ENCODE measurements at regions not wholly inside any gene's neighbourhood (a gene's known extent, or its start where the extent isn't known, plus 50 kb on each side); places are given as distances from the start of the nearest gene placed in this dataset.

- no peaks in the 10 kb centered on the region for H3K4me1 ChIP-seq (ENCODE audit: control insufficient read depth, low read length)
These were observed 210.3 kb downstream of the SP3 start for GRCh38 chr2:173754837-173755236.

GRCh38 chr2:173755798-173756197 lies 209.4 kb downstream of the SP3 start:
- Histone ChIP-seq H3K79me2 (ENCODE audit: control insufficient read depth, low read length) (no peaks in the 10 kb centered on the region), H3K27ac (ENCODE audit: low read depth, low read length) (no peak overlapping the region), H3K9me2 (replicated peaks; ENCODE audit: control insufficient read depth, low read length) (no peaks in the 10 kb centered on the region), H3K27me3 (ENCODE audit: control insufficient read depth, low read length) (no peaks in the 10 kb centered on the region; the same call in 1 of the 2 replicates), H4K20me1 (ENCODE audit: control insufficient read depth, insufficient read depth, low read depth, low read length) (no peaks in the 10 kb centered on the region), H3K9me3 (ENCODE audit: control insufficient read depth, insufficient read depth, low read length) (no peaks in the 10 kb centered on the region), H3K4me2 (ENCODE audit: low read length) (no peak overlapping the region), H3K36me3 (ENCODE audit: control insufficient read depth, low read length) (no peaks in the 10 kb centered on the region), H3F3A (ENCODE audit: control insufficient read depth, insufficient read depth) (no peaks in the 10 kb centered on the region), H3K4me3 (ENCODE audit: low read length) (no peak overlapping the region), H3K4me1 (ENCODE audit: control insufficient read depth, low read length) (no peaks in the 10 kb centered on the region)
- TF ChIP-seq, protein P1, sequence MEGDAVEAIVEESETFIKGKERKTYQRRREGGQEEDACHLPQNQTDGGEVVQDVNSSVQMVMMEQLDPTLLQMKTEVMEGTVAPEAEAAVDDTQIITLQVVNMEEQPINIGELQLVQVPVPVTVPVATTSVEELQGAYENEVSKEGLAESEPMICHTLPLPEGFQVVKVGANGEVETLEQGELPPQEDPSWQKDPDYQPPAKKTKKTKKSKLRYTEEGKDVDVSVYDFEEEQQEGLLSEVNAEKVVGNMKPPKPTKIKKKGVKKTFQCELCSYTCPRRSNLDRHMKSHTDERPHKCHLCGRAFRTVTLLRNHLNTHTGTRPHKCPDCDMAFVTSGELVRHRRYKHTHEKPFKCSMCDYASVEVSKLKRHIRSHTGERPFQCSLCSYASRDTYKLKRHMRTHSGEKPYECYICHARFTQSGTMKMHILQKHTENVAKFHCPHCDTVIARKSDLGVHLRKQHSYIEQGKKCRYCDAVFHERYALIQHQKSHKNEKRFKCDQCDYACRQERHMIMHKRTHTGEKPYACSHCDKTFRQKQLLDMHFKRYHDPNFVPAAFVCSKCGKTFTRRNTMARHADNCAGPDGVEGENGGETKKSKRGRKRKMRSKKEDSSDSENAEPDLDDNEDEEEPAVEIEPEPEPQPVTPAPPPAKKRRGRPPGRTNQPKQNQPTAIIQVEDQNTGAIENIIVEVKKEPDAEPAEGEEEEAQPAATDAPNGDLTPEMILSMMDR (IDR thresholded peaks at IDR 0.05; ENCODE audit: low read depth, low read length, poor library complexity, severe bottlenecking): no peak
- no peak for TF ChIP-seq EZH2phosphoT487 (IDR thresholded peaks at IDR 0.05; ENCODE audit: borderline replicate concordance, low read length)

More at GRCh38 chr2:173754837-173755236, 210.3 kb downstream of the SP3 start:
- Histone ChIP-seq H3F3A (ENCODE audit: control insufficient read depth, insufficient read depth) (no peaks in the 10 kb centered on the region), H3K4me3 (ENCODE audit: low read length) (no peak overlapping the region), H3K79me2 (ENCODE audit: control insufficient read depth, low read length) (no peaks in the 10 kb centered on the region), H3K4me2 (ENCODE audit: low read length) (no peak overlapping the region), H4K20me1 (ENCODE audit: control insufficient read depth, insufficient read depth, low read depth, low read length) (no peaks in the 10 kb centered on the region), H3K27me3 (ENCODE audit: control insufficient read depth, low read length) (no peaks in the 10 kb centered on the region; the same call in 1 of the 2 replicates), H3K9me2 (replicated peaks; ENCODE audit: control insufficient read depth, low read length) (no peaks in the 10 kb centered on the region), H3K9me3 (ENCODE audit: control insufficient read depth, insufficient read depth, low read length) (no peaks in the 10 kb centered on the region), H3K36me3 (ENCODE audit: control insufficient read depth, low read length) (no peaks in the 10 kb centered on the region), H3K27ac (ENCODE audit: low read depth, low read length) (no peak overlapping the region)
- TF ChIP-seq, protein P1 (IDR thresholded peaks at IDR 0.05; ENCODE audit: low read depth, low read length, poor library complexity, severe bottlenecking): no peak
- no peak for TF ChIP-seq EZH2phosphoT487 (IDR thresholded peaks at IDR 0.05; ENCODE audit: borderline replicate concordance, low read length)

GRCh38 chr2:173759959-173760358 lies 205.2 kb downstream of the SP3 start:
- H3K9me2 ChIP-seq (replicated peaks; ENCODE audit: control insufficient read depth, low read length): no peaks in the 10 kb centered on the region
- no peak overlapping the region for H3K4me3 ChIP-seq (ENCODE audit: low read length)
- 0 out of 2 replicates have a peak, but pooled peaks cover 2% of the 10 kb centered on the region for H3K27me3 ChIP-seq (ENCODE audit: control insufficient read depth, low read length)
- no peaks in the 10 kb centered on the region for H3K9me3 ChIP-seq (ENCODE audit: control insufficient read depth, insufficient read depth, low read length)
- no peak overlapping the region for H3K4me2 ChIP-seq (ENCODE audit: low read length)
- H4K20me1 ChIP-seq (ENCODE audit: control insufficient read depth, insufficient read depth, low read depth, low read length): no peaks in the 10 kb centered on the region
- H3K79me2 ChIP-seq (ENCODE audit: control insufficient read depth, low read length): no peaks in the 10 kb centered on the region
- H3K36me3 ChIP-seq (ENCODE audit: control insufficient read depth, low read length): no peaks in the 10 kb centered on the region
- H3F3A ChIP-seq (ENCODE audit: control insufficient read depth, insufficient read depth): no peaks in the 10 kb centered on the region
- H3K27ac ChIP-seq (ENCODE audit: low read depth, low read length): no peak overlapping the region
- no peak for TF ChIP-seq EZH2phosphoT487 (IDR thresholded peaks at IDR 0.05; ENCODE audit: borderline replicate concordance, low read length)
- TF ChIP-seq, protein P1 (IDR thresholded peaks at IDR 0.05; ENCODE audit: low read depth, low read length, poor library complexity, severe bottlenecking): no peak
- no peaks in the 10 kb centered on the region for H3K4me1 ChIP-seq (ENCODE audit: control insufficient read depth, low read length)
